Fibroblast of the aortic adventitia (primary cell): ENCODE measurements at regions not wholly inside any gene's neighbourhood (a gene's known extent, or its start where the extent isn't known, plus 50 kb on each side); places are given as distances from the start of the nearest gene placed in this dataset.
"Not testable (repeated sequence)": the region's sequence is repeated elsewhere in the genome, so short reads cannot be mapped to it uniquely, and the experiment has no call there.

ENCODE experiments used
- DNase-seq: peaks from one replicate; pipeline ENCODE4 v3.0.0-alpha.2; 2010; ENCODE audit warnings: low read depth
- H3K4me3 ChIP-seq: 2 replicates; pipeline ENCODE4 v1.5.1; 2011; ENCODE audit warnings: low read depth, mild to moderate bottlenecking, control low read depth, low read length, moderate library complexity
- TF ChIP-seq, protein P1 (sequence below): IDR thresholded peaks from 2 replicates; pipeline ENCODE4 v1.5.1; 2011; ENCODE audit warnings: mild to moderate bottlenecking, low read length, control low read depth, inconsistent platforms; ENCODE audit not compliant: insufficient read depth

DNA sequence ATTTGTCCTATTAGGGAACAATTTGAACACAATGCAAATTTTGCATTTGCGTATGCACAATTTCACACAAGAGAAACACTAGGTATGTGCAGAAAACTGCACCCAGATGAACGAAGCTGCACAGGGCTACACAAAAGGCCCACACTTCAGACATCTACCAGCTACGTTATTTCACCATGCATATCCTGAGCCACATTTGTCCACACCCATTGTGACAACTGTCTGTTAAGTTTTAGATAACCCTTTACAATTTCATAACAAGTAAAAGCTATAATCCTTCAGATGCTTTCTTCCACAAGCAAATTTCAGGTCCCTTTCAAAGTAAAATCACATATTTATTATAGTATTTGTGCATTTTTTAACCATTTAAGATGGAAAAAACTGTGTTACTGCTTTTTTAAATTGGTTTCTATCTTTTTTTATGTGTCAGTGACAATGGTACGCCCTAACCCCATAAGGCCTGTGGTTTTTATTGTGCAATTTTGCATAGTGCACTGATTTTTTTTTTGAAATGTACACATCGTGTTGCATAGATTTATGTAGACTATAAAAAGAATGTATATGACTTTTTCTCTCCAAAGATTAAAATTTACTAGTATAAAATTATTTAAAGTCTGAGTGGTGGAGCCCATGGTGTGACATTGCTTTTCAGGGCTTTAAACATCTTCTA lies 87.8 kb upstream of the BTG1 start:
- TF ChIP-seq, protein P1, sequence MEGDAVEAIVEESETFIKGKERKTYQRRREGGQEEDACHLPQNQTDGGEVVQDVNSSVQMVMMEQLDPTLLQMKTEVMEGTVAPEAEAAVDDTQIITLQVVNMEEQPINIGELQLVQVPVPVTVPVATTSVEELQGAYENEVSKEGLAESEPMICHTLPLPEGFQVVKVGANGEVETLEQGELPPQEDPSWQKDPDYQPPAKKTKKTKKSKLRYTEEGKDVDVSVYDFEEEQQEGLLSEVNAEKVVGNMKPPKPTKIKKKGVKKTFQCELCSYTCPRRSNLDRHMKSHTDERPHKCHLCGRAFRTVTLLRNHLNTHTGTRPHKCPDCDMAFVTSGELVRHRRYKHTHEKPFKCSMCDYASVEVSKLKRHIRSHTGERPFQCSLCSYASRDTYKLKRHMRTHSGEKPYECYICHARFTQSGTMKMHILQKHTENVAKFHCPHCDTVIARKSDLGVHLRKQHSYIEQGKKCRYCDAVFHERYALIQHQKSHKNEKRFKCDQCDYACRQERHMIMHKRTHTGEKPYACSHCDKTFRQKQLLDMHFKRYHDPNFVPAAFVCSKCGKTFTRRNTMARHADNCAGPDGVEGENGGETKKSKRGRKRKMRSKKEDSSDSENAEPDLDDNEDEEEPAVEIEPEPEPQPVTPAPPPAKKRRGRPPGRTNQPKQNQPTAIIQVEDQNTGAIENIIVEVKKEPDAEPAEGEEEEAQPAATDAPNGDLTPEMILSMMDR: no peak
- DNase-seq: no peak
- H3K4me3 ChIP-seq: no peak overlapping the region

DNA sequence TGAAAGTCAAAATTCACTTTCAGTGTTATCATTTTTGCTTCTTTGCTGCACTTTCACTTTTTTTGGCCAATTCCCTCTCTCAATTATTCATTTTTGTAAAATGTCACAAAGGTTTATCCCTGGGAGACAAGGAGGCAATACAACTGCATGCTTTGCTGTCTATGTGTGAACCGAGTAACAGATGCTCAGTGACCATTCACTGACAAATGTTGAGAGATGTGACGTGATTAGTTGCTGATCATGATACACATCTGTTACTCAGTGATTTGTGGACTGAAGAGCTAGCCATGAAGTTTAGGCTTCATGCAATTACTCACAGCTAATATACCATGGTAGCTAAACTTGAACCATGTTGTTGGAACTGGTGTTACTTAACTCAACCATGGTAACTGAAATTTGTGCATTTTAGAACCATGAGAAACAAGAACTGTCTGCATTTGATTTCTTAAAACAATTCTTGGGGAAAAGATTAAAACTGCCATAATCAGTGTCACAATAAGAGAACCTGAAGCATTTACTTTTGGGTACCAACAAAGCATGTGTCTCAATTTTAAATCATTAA lies 86.8 kb upstream of the BTG1 start:
- DNase-seq, H3K4me3 ChIP-seq: not testable (repeated sequence)

DNA sequence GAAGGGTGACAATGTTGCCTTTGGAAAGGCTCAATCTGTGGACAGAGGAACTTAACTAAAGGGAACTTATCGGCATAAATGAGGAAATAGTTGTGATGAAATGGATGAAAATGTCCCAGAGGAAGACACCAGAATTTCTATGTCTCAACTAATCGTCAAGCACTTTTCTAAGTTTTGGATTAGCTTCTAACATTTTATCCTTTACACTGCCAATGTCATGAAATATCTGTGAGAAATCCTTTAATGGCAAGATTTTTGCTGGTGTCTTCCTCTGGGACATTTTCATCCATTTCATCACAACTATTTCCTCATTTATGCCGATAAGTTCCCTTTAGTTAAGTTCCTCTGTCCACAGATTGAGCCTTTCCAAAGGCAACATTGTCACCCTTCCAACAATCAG lies 86.3 kb upstream of the BTG1 start:
- DNase-seq: peak; percentile 12
- not testable (repeated sequence) for H3K4me3 ChIP-seq

DNA sequence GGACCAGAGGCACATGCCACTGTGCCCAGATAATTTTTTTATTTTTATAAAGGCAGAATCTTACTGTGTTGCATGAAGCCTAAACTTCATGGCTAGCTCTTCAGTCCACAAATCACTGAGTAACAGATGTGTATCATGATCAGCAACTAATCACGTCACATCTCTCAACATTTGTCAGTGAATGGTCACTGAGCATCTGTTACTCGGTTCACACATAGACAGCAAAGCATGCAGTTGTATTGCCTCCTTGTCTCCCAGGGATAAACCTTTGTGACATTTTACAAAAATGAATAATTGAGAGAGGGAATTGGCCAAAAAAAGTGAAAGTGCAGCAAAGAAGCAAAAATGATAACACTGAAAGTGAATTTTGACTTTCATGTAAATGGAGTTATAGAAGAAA lies 85.9 kb upstream of the BTG1 start:
- not testable (repeated sequence) for DNase-seq

DNA sequence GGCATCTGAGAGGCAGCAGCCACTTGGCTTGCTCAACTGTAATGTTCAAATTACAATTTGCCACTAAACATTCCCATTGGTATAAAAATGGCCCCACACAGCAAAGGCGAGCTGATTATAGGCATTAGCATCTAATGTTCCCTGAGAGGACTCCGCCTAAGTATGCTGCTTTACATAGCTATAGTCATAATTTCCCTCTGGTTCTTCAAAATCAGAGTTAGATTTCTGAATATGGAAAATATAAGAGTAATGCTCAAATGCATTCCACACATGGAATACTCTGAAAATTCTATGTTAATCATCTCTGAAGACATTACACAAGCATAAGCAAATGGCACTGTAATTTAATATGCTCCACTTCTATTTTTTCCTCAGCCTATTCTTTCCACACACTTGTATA lies 83.7 kb upstream of the BTG1 start:
- DNase-seq: no peak
- H3K4me3 ChIP-seq: no peak overlapping the region
- TF ChIP-seq, protein P1: no peak

More for the DNA sequence above, 85.9 kb upstream of the BTG1 start:
- not testable (repeated sequence) for H3K4me3 ChIP-seq

DNA sequence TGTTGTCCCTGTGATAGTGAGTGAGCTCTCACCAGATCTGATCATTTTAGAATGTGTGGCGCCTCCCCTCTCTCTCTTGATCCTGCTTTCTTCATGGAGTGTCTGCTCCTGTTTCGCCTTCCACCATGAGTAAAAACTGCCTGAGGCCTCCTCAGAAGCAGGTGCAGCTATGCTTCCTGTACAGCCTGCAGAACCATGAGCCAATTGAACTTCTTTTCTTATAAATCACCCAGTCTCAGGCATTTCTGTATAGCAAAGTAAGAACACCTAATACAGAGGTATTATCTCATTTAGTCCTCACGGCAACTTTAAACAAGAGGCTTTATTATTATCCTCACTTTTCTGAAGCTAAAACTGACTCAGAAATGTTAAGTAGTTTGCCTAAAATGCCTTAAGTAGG lies 81.3 kb upstream of the BTG1 start:
- TF ChIP-seq, protein P1: no peak
- no peak overlapping the region for H3K4me3 ChIP-seq
- no peak for DNase-seq

DNA sequence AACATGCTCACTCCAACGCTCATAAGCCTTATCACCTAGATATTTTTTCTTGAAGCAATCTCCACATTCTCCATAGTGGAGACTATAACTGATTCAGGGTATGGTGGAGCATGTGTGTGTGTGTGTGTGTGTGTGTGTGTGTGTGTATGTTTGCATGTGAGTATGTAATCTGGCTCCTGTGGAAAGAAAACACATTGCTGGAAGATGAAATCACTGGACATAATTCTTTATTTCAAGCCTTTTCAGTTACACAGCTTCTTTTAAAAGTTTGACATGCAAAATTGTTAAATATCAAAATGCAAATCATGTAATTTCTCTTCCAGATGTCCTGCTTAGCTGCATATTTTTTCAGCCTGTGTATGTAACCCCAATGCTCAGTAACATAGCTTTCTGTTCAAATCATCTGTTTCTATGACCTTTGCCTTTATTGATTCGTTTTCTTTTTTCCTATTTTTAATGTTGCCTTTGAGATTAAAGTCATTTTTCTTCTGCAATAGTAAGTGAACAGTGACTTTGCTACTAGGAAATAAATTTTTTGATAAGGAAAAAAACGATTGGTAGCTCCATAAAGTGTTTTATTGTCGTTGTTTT lies 80.5 kb upstream of the BTG1 start:
- DNase-seq: peak; percentile 45
- H3K4me3 ChIP-seq: no peak overlapping the region
- TF ChIP-seq, protein P1: no peak

DNA sequence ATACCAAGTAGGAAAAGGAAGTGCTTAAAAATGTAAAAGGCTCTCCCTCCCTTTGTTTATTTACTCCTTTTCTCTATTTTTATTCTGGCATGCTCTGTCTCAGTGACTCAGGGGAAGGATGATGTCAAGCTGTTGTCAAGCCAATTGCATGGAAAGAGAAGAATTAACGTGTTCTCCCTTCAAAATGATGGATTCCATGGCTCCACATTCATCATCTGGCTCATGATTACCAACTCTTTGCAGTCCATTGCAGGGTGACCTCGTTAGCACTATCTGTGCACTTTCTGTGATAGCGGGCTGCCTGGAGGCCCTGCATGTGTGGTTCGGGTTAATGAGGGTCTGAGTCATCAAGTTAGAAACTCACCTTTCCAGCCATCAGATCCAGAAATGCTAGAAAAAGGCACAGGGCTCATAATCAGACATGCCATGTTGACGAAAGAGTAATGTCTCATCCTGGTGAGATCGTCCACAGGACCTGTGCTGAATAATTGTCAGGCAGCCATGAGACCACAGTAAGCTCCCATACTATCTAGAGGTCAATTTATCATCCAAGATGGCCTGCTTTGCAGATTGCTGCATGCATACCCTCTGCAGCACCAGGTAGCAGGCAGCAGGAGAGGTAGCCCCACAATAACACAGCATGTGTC lies 79.2 kb upstream of the BTG1 start:
- TF ChIP-seq, protein P1: no peak
- H3K4me3 ChIP-seq: no peak overlapping the region
- peak; percentile 73 for DNase-seq
